IMR-90 (cell line): ENCODE measurements at regions not wholly inside any gene's neighbourhood (a gene's known extent, or its start where the extent isn't known, plus 50 kb on each side); places are given as distances from the start of the nearest gene placed in this dataset.

ENCODE experiments used
- ATAC-seq: fragments of 200-7000 bp; cut with Tn5 transposase; 2 replicates; pipeline ENCODE4 v1.9.1; 2020; ENCODE audit warnings: low read depth, mild to moderate bottlenecking, moderate library complexity
- BruUV-seq: library from RNA; stranded (reverse); fragments of 400-500 nt; replicated peaks from 2 replicates; lab custom pipeline; 2021; lab: Mats Ljungman, UMichigan
- CTCF ChIA-PET: fragments of 300-600 bp; formaldehyde crosslinking; extraction: SDS; loops from one replicate; lab custom pipeline; 2021; ENCODE audit warnings: antibody characterized with exemption; lab: Yijun Ruan, JAX
- POLR2A ChIA-PET: fragments of 300-600 bp; sonication (Branson Sonifier 250); formaldehyde crosslinking; loops from one replicate; lab custom pipeline; 2022; ENCODE audit warnings: antibody characterized with exemption; ENCODE audit not compliant: unreplicated experiment; lab: Charles Lee
- DNase-seq: peaks from one replicate; pipeline ENCODE4 v3.0.0; 2013
- H2AFZ ChIP-seq: replicated peaks from 2 replicates; pipeline ENCODE3; 2013; ENCODE audit warnings: low read length, mild to moderate bottlenecking; ENCODE audit not compliant: poor library complexity
- H2AK5ac ChIP-seq: 2 replicates; pipeline ENCODE4 v1.6.1; 2013; ENCODE audit warnings: low read depth, low read length, inconsistent platforms
- H2AK9ac ChIP-seq: replicated peaks from 2 replicates; pipeline ENCODE3; 2013; ENCODE audit warnings: mild to moderate bottlenecking, low read depth, low read length, moderate library complexity; ENCODE audit not compliant: poor library complexity
- H2BK120ac ChIP-seq: 2 replicates; pipeline ENCODE4 v1.6.1; 2013; ENCODE audit warnings: low read depth, low read length, inconsistent platforms
- H2BK15ac ChIP-seq: 3 replicates; pipeline ENCODE4 v1.6.1; 2013; ENCODE audit warnings: low read depth, low read length, inconsistent platforms
- H2BK20ac ChIP-seq: 2 replicates; pipeline ENCODE4 v1.6.1; 2013; ENCODE audit warnings: low read depth, mild to moderate bottlenecking, inconsistent platforms, low read length, moderate library complexity
- H2BK5ac ChIP-seq: 2 replicates; pipeline ENCODE4 v1.6.1; 2013; ENCODE audit warnings: mild to moderate bottlenecking, low read depth, low read length, inconsistent platforms; ENCODE audit not compliant: poor library complexity, severe bottlenecking
- H3K14ac ChIP-seq: replicated peaks from 2 replicates; pipeline ENCODE4 v1.6.1; 2013; ENCODE audit warnings: low read depth, low read length, inconsistent platforms
- H3K18ac ChIP-seq: 2 replicates; pipeline ENCODE4 v1.6.1; 2013; ENCODE audit warnings: low read depth, low read length, control low read depth
- H3K23ac ChIP-seq: 2 replicates; pipeline ENCODE4 v1.6.1; 2013; ENCODE audit warnings: low read depth, low read length, inconsistent platforms
- H3K27ac ChIP-seq: 2 replicates; pipeline ENCODE4 v1.5.1; 2013; ENCODE audit warnings: mild to moderate bottlenecking, control low read depth, low read length; ENCODE audit not compliant: insufficient read depth
- H3K27me3 ChIP-seq: 2 replicates; pipeline ENCODE4 v1.6.1; 2013; ENCODE audit warnings: low read length; ENCODE audit not compliant: control insufficient read depth, insufficient read depth
- H3K36me3 ChIP-seq: 2 replicates; pipeline ENCODE4 v1.6.1; 2013; ENCODE audit warnings: low read length, mixed read lengths; ENCODE audit not compliant: control insufficient read depth, insufficient read depth
- H3K4ac ChIP-seq: 2 replicates; pipeline ENCODE4 v1.6.1; 2013; ENCODE audit warnings: low read depth, low read length, inconsistent platforms
- H3K4me1 ChIP-seq: 2 replicates; pipeline ENCODE4 v1.6.1; 2013; ENCODE audit warnings: low read length, mixed read lengths; ENCODE audit not compliant: control insufficient read depth, insufficient read depth
- H3K4me2 ChIP-seq: 2 replicates; pipeline ENCODE4 v1.6.1; 2013; ENCODE audit warnings: low read depth, mild to moderate bottlenecking, control low read depth, low read length, moderate library complexity
- H3K4me3 ChIP-seq: 2 replicates; pipeline ENCODE4 v1.5.1; 2013; ENCODE audit warnings: low read depth, mild to moderate bottlenecking, control low read depth, low read length, moderate library complexity; ENCODE audit not compliant: insufficient read depth
- H3K56ac ChIP-seq: 2 replicates; pipeline ENCODE4 v1.6.1; 2013; ENCODE audit warnings: low read length, inconsistent platforms; ENCODE audit not compliant: insufficient read depth; ENCODE audit errors: extremely low read depth
- H3K79me1 ChIP-seq, 2 experiments: 2 replicates each; pipeline ENCODE4 v1.6.1; 2013; ENCODE audit warnings: low read length in 2 of 2, inconsistent platforms in 1 of 2, low read depth in 1 of 2
- H3K9ac ChIP-seq: 2 replicates; pipeline ENCODE4 v1.6.1; 2013; ENCODE audit warnings: low read depth, low read length, control low read depth
- H3K9me1 ChIP-seq: 2 replicates; pipeline ENCODE4 v1.6.1; 2013; ENCODE audit warnings: low read length, inconsistent platforms; ENCODE audit not compliant: insufficient read depth
- H3K9me3 ChIP-seq: 2 replicates; pipeline ENCODE4 v1.6.1; 2013; ENCODE audit warnings: low read length; ENCODE audit not compliant: control insufficient read depth, insufficient read depth
- H4K20me1 ChIP-seq: 2 replicates; pipeline ENCODE4 v1.6.1; 2013; ENCODE audit warnings: low read length, inconsistent platforms; ENCODE audit not compliant: insufficient read depth
- H4K5ac ChIP-seq: 2 replicates; pipeline ENCODE4 v1.6.1; 2013; ENCODE audit warnings: mild to moderate bottlenecking, low read depth, low read length, control low read depth
- H4K8ac ChIP-seq, 2 experiments: 2 replicates each; pipeline ENCODE4 v1.6.1; 2013; ENCODE audit warnings: low read depth in 2 of 2, low read length in 2 of 2, control low read depth in 1 of 2, inconsistent platforms in 1 of 2
- H4K91ac ChIP-seq: 2 replicates; pipeline ENCODE4 v1.6.1; 2013; ENCODE audit warnings: low read depth, low read length, inconsistent platforms; ENCODE audit not compliant: insufficient read depth
- CEBPB ChIP-seq: IDR thresholded peaks from 2 replicates; pipeline ENCODE4 v1.6.1; 2012; ENCODE audit warnings: low read depth, low read length, improper control_type of control experiment
- CHD1 ChIP-seq: IDR thresholded peaks from 2 replicates; pipeline ENCODE4 v1.6.1; 2012; ENCODE audit warnings: low read depth, low read length, improper control_type of control experiment
- ELK1 ChIP-seq: fragments of 150-350 bp; IDR thresholded peaks from 2 replicates; pipeline ENCODE4 v1.6.1; 2016; ENCODE audit warnings: low read depth, mild to moderate bottlenecking, low read length, moderate library complexity, borderline replicate concordance
- MXI1 ChIP-seq: IDR thresholded peaks from 2 replicates; pipeline ENCODE4 v1.6.1; 2012; ENCODE audit warnings: low read depth, mild to moderate bottlenecking, low read length, moderate library complexity, borderline replicate concordance
- NFE2L2 ChIP-seq: fragments of 150-350 bp; IDR thresholded peaks from 2 replicates; pipeline ENCODE4 v1.6.1; 2016; ENCODE audit warnings: low read depth, mild to moderate bottlenecking, low read length
- POLR2A ChIP-seq: IDR thresholded peaks from 2 replicates; pipeline ENCODE4 v1.6.1; 2012; ENCODE audit warnings: mild to moderate bottlenecking, low read depth, low read length
- RAD21 ChIP-seq: IDR thresholded peaks from 2 replicates; pipeline ENCODE4 v1.6.1; 2012; ENCODE audit warnings: low read length, improper control_type of control experiment
- RCOR1 ChIP-seq: IDR thresholded peaks from 2 replicates; pipeline ENCODE4 v1.6.1; 2012; ENCODE audit warnings: mild to moderate bottlenecking, low read length, improper control_type of control experiment; ENCODE audit not compliant: insufficient replicate concordance
- RFX5 ChIP-seq: IDR thresholded peaks from 2 replicates; pipeline ENCODE4 v1.8.0; 2012; ENCODE audit warnings: low read depth, mild to moderate bottlenecking, low read length, moderate library complexity
- SMC3 ChIP-seq: fragments of 150-350 bp; IDR thresholded peaks from 2 replicates; pipeline ENCODE4 v1.6.1; 2016; ENCODE audit warnings: low read depth, mild to moderate bottlenecking, antibody characterized with exemption, low read length, moderate library complexity
- WGBS, 2 experiments: methylation state at CpG; one replicate each; pipeline versions ENCODE4 v1.1.5 to v1.1.7; 2013; ENCODE audit warnings: missing lambda C conversion rate in 2 of 2; ENCODE audit not compliant: insufficient read length in 1 of 2; ENCODE audit errors: extremely low coverage in 2 of 2; 5-methylcytosine and 5-hydroxymethylcytosine counted together
- dilution Hi-C: fragments of 300-500 bp; cut with HindIII; formaldehyde crosslinking; loops from one replicate; pipeline ENCODE4 v1.14.3; 2018; ENCODE audit warnings: low sequenced_read_pairs; ENCODE audit not compliant: unreplicated experiment
- in situ Hi-C: fragments of 300-500 bp; cut with MboI; formaldehyde crosslinking; loops from 3 replicates; pipeline ENCODE4 v1.14.3; 2019; ENCODE audit warnings: low sequenced_read_pairs, inconsistent platforms, mixed read lengths
- intact Hi-C: fragments of 100-400 bp; cut with micrococcal nuclease; formaldehyde crosslinking; loops from 2 replicates; pipeline ENCODE4 v1.10.0; 2022

- Histone ChIP-seq H4K91ac (no peak overlapping the region), H3K18ac (no peak overlapping the region), H2AK9ac (no peak overlapping the region), H2BK20ac (no peak overlapping the region), H3K9me3 (peaks cover 9% of the 10 kb centered on the region), H3K9ac (no peak overlapping the region), H4K8ac (no peak overlapping the region), H3K79me1 (no peaks in the 10 kb centered on the region), H2AK5ac (no peak overlapping the region), H4K5ac (no peak overlapping the region), H2BK120ac (no peak overlapping the region), H3K56ac (no peak overlapping the region), H2BK15ac (no peak overlapping the region), H3K4me3 (no peak overlapping the region), H3K14ac (no peak overlapping the region), H3K27ac (no peak overlapping the region), H3K9me1 (no peaks in the 10 kb centered on the region), H2AFZ (no peak overlapping the region), H3K4me2 (no peak overlapping the region), H2BK5ac (no peak overlapping the region), H3K23ac (no peak overlapping the region), H3K36me3 (no peaks in the 10 kb centered on the region), H3K27me3 (no peaks in the 10 kb centered on the region), H3K4ac (no peak overlapping the region), H4K20me1 (no peaks in the 10 kb centered on the region), H3K4me1 (no peaks in the 10 kb centered on the region)
- ATAC-seq (no peak), DNase-seq (no peak)
- in situ Hi-C loops (no loop called here), intact Hi-C loops (no loop called here), dilution Hi-C loops (no loop called here)
- WGBS, 2 experiments = no CpG with 5 or more reads among the region's 3 CpGs
- TF ChIP-seq POLR2A (no peak), MXI1 (no peak), NFE2L2 (no peak), RFX5 (no peak), ELK1 (no peak), CHD1 (no peak), CEBPB (no peak), RCOR1 (no peak), SMC3 (no peak), RAD21 (no peak)
- ChIA-PET POLR2A (no interaction called here), CTCF (no interaction called here)
- BruUV-seq = no TSS peak
Observed at GRCh38 chr9:23941051-23941450, 115.0 kb upstream of the ELAVL2 start.
